Globus pallidus (tissue), 1 donor: ENCODE measurements at regions not wholly inside any gene's neighbourhood (a gene's known extent, or its start where the extent isn't known, plus 50 kb on each side); places are given as distances from the start of the nearest gene placed in this dataset.

Experiments used
- DNase-seq: peaks from one replicate; pipeline ENCODE4 v3.0.0-alpha.2; 2015; ENCODE audit warnings: low spot score

DNA sequence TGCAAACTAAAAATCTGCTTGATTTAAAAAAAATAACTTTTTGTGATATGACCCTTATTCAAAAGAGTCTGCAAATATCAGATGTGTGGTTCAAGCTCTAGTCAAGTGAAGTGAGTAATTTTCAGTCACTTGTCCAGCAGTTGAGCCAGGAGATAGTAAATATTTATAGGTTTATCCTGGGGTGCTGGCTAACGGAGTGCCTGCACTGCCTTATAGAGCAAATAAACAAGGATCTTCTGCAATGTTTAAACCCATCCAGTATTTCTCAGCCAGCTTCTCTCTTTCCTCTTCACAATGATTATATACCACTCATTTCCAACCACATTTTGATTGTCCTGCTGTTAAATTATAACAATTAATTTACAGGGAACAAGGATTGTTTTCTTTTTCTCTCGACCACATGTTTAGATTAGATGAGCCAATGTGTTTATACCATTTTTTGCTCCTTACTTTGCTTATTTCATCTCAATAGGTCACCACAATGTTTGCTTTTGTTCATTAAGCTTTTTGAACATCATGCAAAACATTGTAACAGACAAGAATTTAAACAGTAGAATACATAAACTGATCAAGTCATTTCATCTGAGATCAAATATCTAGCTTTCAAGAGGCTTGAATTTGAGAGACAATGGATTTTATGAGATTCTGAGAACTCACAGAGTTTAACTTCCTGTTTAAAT, 60.3 kb upstream of the GREM2 start:
- no peak for DNase-seq

DNA sequence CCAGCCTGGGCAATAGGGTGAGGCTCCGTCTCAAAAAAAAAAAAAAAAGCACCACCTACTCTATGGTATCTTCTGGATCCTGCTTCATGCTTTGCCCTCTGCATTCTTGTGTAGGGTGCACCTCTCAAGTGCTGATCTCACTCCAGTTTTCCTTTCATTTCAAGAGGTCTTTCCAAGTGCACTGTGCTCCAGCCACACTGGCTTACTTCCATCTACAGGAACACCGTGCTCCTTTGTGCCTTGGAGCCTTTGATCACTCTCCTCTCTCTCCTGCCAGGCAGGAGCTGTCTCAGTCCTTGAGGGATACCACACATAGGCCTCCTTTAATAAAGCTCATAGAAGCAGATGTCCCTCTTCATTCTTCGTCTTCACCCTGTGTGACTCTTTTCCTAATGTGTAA, 55.4 kb upstream of the GREM2 start:
- DNase-seq: no peak

DNA sequence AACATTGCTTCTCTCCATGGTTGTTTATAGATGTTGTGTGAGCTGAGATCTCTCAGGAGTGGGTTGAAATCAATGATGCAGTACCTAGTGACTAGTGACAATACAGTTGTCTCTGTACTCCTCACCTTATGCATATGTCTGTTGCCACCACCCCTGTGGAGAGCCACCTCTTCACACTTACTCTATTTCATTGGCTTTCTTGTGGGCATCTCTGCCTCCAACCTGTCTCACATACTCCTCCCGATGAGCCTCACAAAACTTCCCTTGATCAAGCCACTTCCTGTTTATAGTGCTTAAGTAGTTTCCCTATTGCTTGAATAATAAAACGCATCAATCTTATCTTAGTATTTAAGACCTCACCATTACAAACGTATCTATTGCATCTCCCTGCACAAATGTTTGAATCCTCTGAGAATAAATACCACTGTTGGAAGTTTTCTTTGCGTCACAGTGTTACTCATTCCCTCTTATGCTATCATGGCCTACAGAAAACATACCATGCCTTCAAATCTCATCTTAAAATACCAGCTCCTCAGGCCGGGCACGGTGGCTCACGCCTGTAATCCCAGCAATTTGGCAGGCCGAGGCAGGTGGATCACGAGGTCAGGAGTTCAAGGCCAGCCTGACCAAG, 54.7 kb upstream of the GREM2 start:
- DNase-seq: no peak

DNA sequence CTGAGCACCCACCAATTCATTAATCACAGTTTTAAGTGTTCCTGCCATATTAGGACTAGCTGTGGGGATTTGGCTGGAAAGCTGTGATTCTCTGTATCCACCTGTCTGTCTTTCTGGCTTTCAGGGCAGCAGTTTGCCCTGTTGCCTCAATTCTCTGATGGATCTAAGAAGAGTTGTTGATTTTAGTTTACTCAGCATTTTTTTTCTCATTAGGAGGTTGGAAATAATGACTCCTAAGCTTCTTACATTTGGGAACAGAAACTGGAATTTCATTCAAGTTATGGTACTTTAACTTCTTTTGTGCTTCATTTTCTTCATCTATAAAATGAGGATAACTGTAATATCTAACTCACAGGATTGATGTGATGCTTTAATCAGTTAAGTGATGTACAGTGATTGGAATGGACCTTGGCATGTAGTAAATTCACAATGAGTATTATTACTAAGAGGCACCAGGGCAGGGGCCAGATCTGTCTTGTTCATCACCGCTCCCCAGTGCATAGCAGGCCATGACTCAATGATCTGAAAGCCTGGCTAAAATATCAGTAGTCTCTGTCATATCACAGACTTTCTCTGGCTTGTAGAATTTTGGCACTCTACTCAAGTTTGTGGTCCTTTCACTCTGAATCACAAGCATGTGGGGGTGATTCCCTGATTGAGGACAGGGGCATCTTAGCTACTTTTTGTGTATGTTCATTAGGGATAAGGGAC, 51.4 kb upstream of the GREM2 start:
- DNase-seq: no peak
